MCF 10A (cell line): ENCODE measurements at regions not wholly inside any gene's neighbourhood (a gene's known extent, or its start where the extent isn't known, plus 50 kb on each side); places are given as distances from the start of the nearest gene placed in this dataset.

ENCODE experiments used
- BruUV-seq: library from RNA; stranded (reverse); fragments of 400-500 nt; replicated peaks from 2 replicates; lab custom pipeline; 2021; lab: Mats Ljungman, UMichigan
- CTCF ChIA-PET: fragments of 300-600 bp; sonication (Branson Sonifier 250); formaldehyde crosslinking; extraction: SDS; loops from one replicate; lab custom pipeline; 2021; ENCODE audit warnings: antibody characterized with exemption, inconsistent platforms; lab: Yijun Ruan, JAX
- POLR2A ChIA-PET: fragments of 300-600, 350-650 bp; sonication (Branson Sonifier 250); formaldehyde crosslinking; extraction: SDS; loops from one replicate; lab custom pipeline; 2020; ENCODE audit warnings: antibody characterized with exemption, inconsistent platforms; lab: Yijun Ruan, JAX
- DNase-seq: peaks from one replicate; pipeline ENCODE4 v3.0.0-alpha.2; 2018; ENCODE audit not compliant: unreplicated experiment
- H3K27ac Mint-ChIP-seq: one replicate; pipeline ENCODE4 v1.8.0; 2022; ENCODE audit warnings: mild to moderate bottlenecking, low read depth, mixed read lengths; ENCODE audit not compliant: unreplicated experiment
- H3K27me3 Mint-ChIP-seq: one replicate; pipeline ENCODE4 v1.8.0; 2022; ENCODE audit warnings: mixed read lengths; ENCODE audit not compliant: insufficient read depth, unreplicated experiment
- H3K36me3 Mint-ChIP-seq: one replicate; pipeline ENCODE4 v1.8.0; 2022; ENCODE audit warnings: mild to moderate bottlenecking, moderate library complexity, mixed read lengths; ENCODE audit not compliant: insufficient read depth, unreplicated experiment
- H3K4me1 Mint-ChIP-seq: one replicate; pipeline ENCODE4 v1.8.0; 2022; ENCODE audit warnings: mixed read lengths; ENCODE audit not compliant: insufficient read depth, unreplicated experiment
- H3K4me3 Mint-ChIP-seq: one replicate; pipeline ENCODE4 v1.8.0; 2022; ENCODE audit warnings: mild to moderate bottlenecking, moderate library complexity, mixed read lengths; ENCODE audit not compliant: unreplicated experiment
- H3K9me3 Mint-ChIP-seq: one replicate; pipeline ENCODE4 v1.8.0; 2022; ENCODE audit warnings: mixed read lengths; ENCODE audit not compliant: unreplicated experiment
- CTCF ChIP-seq: fragments of 200-600 bp; IDR thresholded peaks from one replicate; pipeline ENCODE4 v1.8.0; 2022; ENCODE audit warnings: antibody characterized with exemption, mild to moderate bottlenecking; ENCODE audit not compliant: unreplicated experiment
- intact Hi-C: fragments of 100-400 bp; cut with micrococcal nuclease; formaldehyde crosslinking; loops from 2 replicates; pipeline ENCODE4 v1.14.1; 2022

- Mint-ChIP-seq H3K4me1 (peaks cover 6% of the 10 kb centered on the region), H3K4me3 (no peak overlapping the region), H3K36me3 (no peaks in the 10 kb centered on the region), H3K27ac (no peak overlapping the region), H3K27me3 (no peaks in the 10 kb centered on the region), H3K9me3 (no peaks in the 10 kb centered on the region)
- no peak for TF ChIP-seq CTCF
- POLR2A ChIA-PET: no interaction called here
- peak; percentile 70 for DNase-seq
- CTCF ChIA-PET: no interaction called here
- intact Hi-C loops: no loop called here
- no TSS peak for BruUV-seq
Measured at GRCh38 chrX:25285598-25285997, 269.8 kb upstream of the ARX start.

- no peaks in the 10 kb centered on the region for H3K4me1 Mint-ChIP-seq
- CTCF ChIA-PET: interaction anchor here (1.1 kb wide), 1 partner anchor 30 kb away, joined by 3 read pairs; no protein-coding TSS in a partner anchor
- H3K4me3 Mint-ChIP-seq: no peak overlapping the region
Measured at GRCh38 chrX:25279510-25279909, 263.7 kb upstream of the ARX start.

GRCh38 chrX:25278341-25278740, 262.6 kb upstream of the ARX start:
- no TSS peak for BruUV-seq
- Mint-ChIP-seq H3K4me1 (no peaks in the 10 kb centered on the region), H3K27me3 (no peaks in the 10 kb centered on the region)

More at GRCh38 chrX:25279510-25279909, 263.7 kb upstream of the ARX start:
- POLR2A ChIA-PET: interaction anchor here (0.7 kb wide), 1 partner anchor 194 kb away, joined by 4 read pairs; no protein-coding TSS in a partner anchor
- no peaks in the 10 kb centered on the region for H3K36me3 Mint-ChIP-seq
- H3K9me3 Mint-ChIP-seq: no peaks in the 10 kb centered on the region
- DNase-seq: no peak
- H3K27me3 Mint-ChIP-seq: no peaks in the 10 kb centered on the region
- intact Hi-C loops: no loop called here
- BruUV-seq: no TSS peak
- no peak overlapping the region for H3K27ac Mint-ChIP-seq
- TF ChIP-seq CTCF: no peak

GRCh38 chrX:25277574-25277973, 261.8 kb upstream of the ARX start:
- no peak for TF ChIP-seq CTCF
- ChIA-PET POLR2A (no interaction called here), CTCF (interaction anchor here (0.7 kb wide), 1 partner anchor 434 kb away, joined by 3 read pairs; no protein-coding TSS in a partner anchor)
- Mint-ChIP-seq H3K27me3 (no peaks in the 10 kb centered on the region), H3K4me3 (no peak overlapping the region), H3K4me1 (no peaks in the 10 kb centered on the region), H3K9me3 (no peaks in the 10 kb centered on the region), H3K36me3 (no peaks in the 10 kb centered on the region), H3K27ac (no peak overlapping the region)
- BruUV-seq: no TSS peak
- intact Hi-C loops: no loop called here
- no peak for DNase-seq

More at GRCh38 chrX:25278341-25278740, 262.6 kb upstream of the ARX start:
- intact Hi-C loops: no loop called here
- TF ChIP-seq CTCF: no peak
- CTCF ChIA-PET: interaction anchor here (0.7 to 0.8 kb wide), 2 partner anchors 12 to 334 kb away, joined by 3 read pairs; no protein-coding TSS in a partner anchor
- no peak overlapping the region for H3K4me3 Mint-ChIP-seq
- no peak overlapping the region for H3K27ac Mint-ChIP-seq
- no peaks in the 10 kb centered on the region for H3K9me3 Mint-ChIP-seq
- H3K36me3 Mint-ChIP-seq: no peaks in the 10 kb centered on the region
- POLR2A ChIA-PET: no interaction called here
- DNase-seq: no peak
